GM12878 (cell line): ENCODE measurements at regions not wholly inside any gene's neighbourhood (a gene's known extent, or its start where the extent isn't known, plus 50 kb on each side); places are given as distances from the start of the nearest gene placed in this dataset.

Source experiments
- ATAC-seq: fragments of 200-7000 bp; cut with Tn5 transposase; 3 replicates; pipeline ENCODE4 v1.9.1; 2020; ENCODE audit warnings: mild to moderate bottlenecking, moderate library complexity
- BruUV-seq: library from RNA; stranded (reverse); fragments of 400-500 nt; replicated peaks from 2 replicates; lab custom pipeline; 2021; lab: Mats Ljungman, UMichigan
- CTCF ChIA-PET: fragments of 300-600 bp; sonication (Branson Sonifier 250); formaldehyde crosslinking; extraction: SDS; loops from one replicate; lab custom pipeline; 2021; ENCODE audit warnings: inconsistent platforms; lab: Yijun Ruan, JAX
- POLR2A ChIA-PET: fragments of 350-600 bp; formaldehyde crosslinking; extraction: SDS; loops from one replicate; lab custom pipeline; 2021; ENCODE audit warnings: inconsistent platforms; lab: Charles Lee
- RAD21 ChIA-PET: fragments of 300-600 bp; sonication (Branson Sonifier 250); formaldehyde crosslinking; loops from one replicate; lab custom pipeline; 2023; ENCODE audit warnings: antibody characterized with exemption; ENCODE audit not compliant: unreplicated experiment; lab: Charles Lee
- SMC1A ChIA-PET: fragments of 300-600 bp; sonication (Branson Sonifier 250); formaldehyde crosslinking; loops from one replicate; lab custom pipeline; 2023; ENCODE audit not compliant: unreplicated experiment, uncharacterized antibody; lab: Charles Lee
- DNase-seq: peaks from one replicate; pipeline ENCODE4 v3.0.0-alpha.2; 2011; ENCODE audit warnings: low read depth, low spot score
- FAIRE-seq: peaks from 3 replicates; lab custom pipeline; 2011; peaks lifted over from hg19 to GRCh38; lab: Jason Lieb, UNC
- H2AFZ ChIP-seq: 2 replicates; pipeline ENCODE4 v1.6.0; 2011; ENCODE audit warnings: low read depth, low read length, control low read depth; ENCODE audit not compliant: control insufficient read depth
- H3K27ac ChIP-seq: 2 replicates; pipeline ENCODE4 v1.5.1; 2011; ENCODE audit warnings: control low read depth; ENCODE audit not compliant: control insufficient read depth, insufficient read depth
- H3K27me3 ChIP-seq, 2 experiments: replicated peaks in 1 of 2; 2 replicates each; pipeline versions ENCODE4 v1.6.0 to v1.6.1; 2011; ENCODE audit warnings: low read length in 1 of 2; ENCODE audit not compliant: control insufficient read depth in 2 of 2, insufficient read depth in 2 of 2
- H3K36me3 ChIP-seq, 2 experiments: 2 replicates each; pipeline ENCODE4 v1.5.1; 2011; ENCODE audit warnings: low read length in 1 of 2; ENCODE audit not compliant: control insufficient read depth in 2 of 2, insufficient read depth in 2 of 2
- H3K4me1 ChIP-seq: 2 replicates; pipeline ENCODE4 v1.6.1; 2011; ENCODE audit warnings: mild to moderate bottlenecking, low read length, moderate library complexity, mixed read lengths; ENCODE audit not compliant: control insufficient read depth, insufficient read depth
- H3K4me2 ChIP-seq: 2 replicates; pipeline ENCODE4 v1.6.0; 2011; ENCODE audit warnings: control low read depth; ENCODE audit not compliant: control insufficient read depth, insufficient read depth
- H3K4me3 ChIP-seq: fragments of 200-600 bp; sonication (generic); 2 replicates; pipeline ENCODE4 v1.5.1; 2016
- H3K79me2 ChIP-seq: 2 replicates; pipeline ENCODE4 v1.6.0; 2011; ENCODE audit warnings: low read length; ENCODE audit not compliant: control insufficient read depth, insufficient read depth
- H3K9ac ChIP-seq: 2 replicates; pipeline ENCODE4 v1.8.0; 2011; ENCODE audit warnings: low read length, control low read depth, mixed read lengths; ENCODE audit not compliant: control insufficient read depth, insufficient read depth
- H3K9me3 ChIP-seq: replicated peaks from 3 replicates; pipeline ENCODE4 v1.5.1; 2011; ENCODE audit warnings: mild to moderate bottlenecking, low read length; ENCODE audit not compliant: control insufficient read depth, insufficient read depth
- H4K20me1 ChIP-seq: 2 replicates; pipeline ENCODE4 v1.6.0; 2011; ENCODE audit not compliant: control insufficient read depth, insufficient read depth
- DPF2 ChIP-seq: fragments of 450-650 bp; IDR thresholded peaks from 2 replicates; pipeline ENCODE4 v1.6.1; 2017; ENCODE audit warnings: mild to moderate bottlenecking
- ESRRA ChIP-seq: IDR thresholded peaks from 2 replicates; pipeline ENCODE4 v1.6.1; 2012; ENCODE audit warnings: mild to moderate bottlenecking, low read length, improper control_type of control experiment
- GABPA ChIP-seq: IDR thresholded peaks from 2 replicates; pipeline ENCODE4 v1.6.1; 2014; ENCODE audit warnings: antibody characterized with exemption, low read depth, mild to moderate bottlenecking, inconsistent platforms
- LARP7 ChIP-seq: fragments of 450-650 bp; IDR thresholded peaks from 2 replicates; pipeline ENCODE4 v1.6.1; 2017; ENCODE audit warnings: mild to moderate bottlenecking
- MXI1 ChIP-seq: fragments of 150-350 bp; IDR thresholded peaks from 2 replicates; pipeline ENCODE4 v1.6.1; 2011; ENCODE audit warnings: low read depth, mild to moderate bottlenecking, inconsistent platforms, low read length, improper control_type of control experiment
- POLR2AphosphoS5 ChIP-seq: IDR thresholded peaks from 2 replicates; pipeline ENCODE4 v1.6.1; 2011; ENCODE audit warnings: mild to moderate bottlenecking, low read length, inconsistent platforms
- SP1 ChIP-seq: IDR thresholded peaks from one replicate; pipeline ENCODE4 v1.6.1; 2011; ENCODE audit warnings: low read depth, low read length
- SREBF2 ChIP-seq: IDR thresholded peaks from 2 replicates; pipeline ENCODE4 v1.6.1; 2012; ENCODE audit warnings: mild to moderate bottlenecking, low read length
- SRF ChIP-seq, 2 experiments: IDR thresholded peaks; 2 replicates each; pipeline ENCODE4 v1.6.1; 2011; ENCODE audit warnings: low read depth in 2 of 2, low read length in 2 of 2, mild to moderate bottlenecking in 1 of 2, moderate library complexity in 1 of 2
- WRNIP1 ChIP-seq: IDR thresholded peaks from 2 replicates; pipeline ENCODE4 v1.6.1; 2011; ENCODE audit warnings: low read depth, low read length, improper control_type of control experiment, borderline replicate concordance
- YBX1 ChIP-seq: fragments of 450-650 bp; IDR thresholded peaks from 2 replicates; pipeline ENCODE4 v1.6.1; 2016; ENCODE audit warnings: antibody characterized with exemption
- ZNF622 ChIP-seq: fragments of 450-650 bp; IDR thresholded peaks from 2 replicates; pipeline ENCODE4 v1.6.1; 2017; ENCODE audit warnings: mild to moderate bottlenecking, inconsistent platforms
- WGBS: methylation state at CpG from one replicate; pipeline ENCODE4 v1.1.6; 2016; ENCODE audit warnings: low lambda C conversion rate; ENCODE audit not compliant: insufficient replicate concordance, insufficient coverage; ENCODE audit errors: missing lambda C conversion rate; 5-methylcytosine and 5-hydroxymethylcytosine counted together
- in situ Hi-C: fragments of 300-500 bp; cut with MboI; formaldehyde crosslinking; loops from 9 replicates; pipeline ENCODE4 v1.14.3; 2018; ENCODE audit warnings: mixed read lengths
- intact Hi-C: fragments of 100-400 bp; cut with micrococcal nuclease; formaldehyde crosslinking; loops from one replicate; pipeline ENCODE4 v1.14.2; 2022; ENCODE audit not compliant: unreplicated experiment
- TF ChIP-seq, protein P1 (sequence below): fragments of 450-650 bp; IDR thresholded peaks from 2 replicates; pipeline ENCODE4 v1.6.1; 2017; ENCODE audit warnings: borderline replicate concordance
- TF ChIP-seq, protein P2 (sequence below): fragments of 450-650 bp; IDR thresholded peaks from 2 replicates; pipeline ENCODE4 v1.6.1; 2018; ENCODE audit warnings: mild to moderate bottlenecking, low read depth, moderate library complexity; ENCODE audit not compliant: partially characterized antibody
- TF ChIP-seq, protein P3 (sequence below): fragments of 450-650 bp; IDR thresholded peaks from 2 replicates; pipeline ENCODE4 v1.6.1; 2014; ENCODE audit warnings: mild to moderate bottlenecking

- Histone ChIP-seq H3K4me2 (no peak overlapping the region), H3K27ac (no peak overlapping the region), H3K4me1 (no peaks in the 10 kb centered on the region), H2AFZ (no peak overlapping the region), H4K20me1 (no peaks in the 10 kb centered on the region), H3K79me2 (no peaks in the 10 kb centered on the region), H3K27me3 (no peaks in the 10 kb centered on the region), H3K9ac (no peak overlapping the region), H3K9me3 (no peaks in the 10 kb centered on the region), H3K4me3 (no peak overlapping the region), H3K36me3 (no peaks in the 10 kb centered on the region)
- in situ Hi-C loops (no loop called here), intact Hi-C loops (no loop called here)
- no peak for ATAC-seq
- no peak for TF ChIP-seq MXI1
- TF ChIP-seq SREBF2 = no peak
- no peak for TF ChIP-seq SP1
- ChIA-PET SMC1A (no interaction called here), CTCF (interaction anchor here (1.0 kb wide), 1 partner anchor 8 kb away, joined by 4 read pairs; no protein-coding TSS in a partner anchor), RAD21 (no interaction called here), POLR2A (no interaction called here)
- FAIRE-seq = no peak
- BruUV-seq = no TSS peak
- WGBS = 45% methylated on average over 9 of the region's 9 CpGs
- DNase-seq = no peak
Observed at GRCh38 chr10:128776673-128777252, 650.5 kb upstream of the MKI67 start.

DNA sequence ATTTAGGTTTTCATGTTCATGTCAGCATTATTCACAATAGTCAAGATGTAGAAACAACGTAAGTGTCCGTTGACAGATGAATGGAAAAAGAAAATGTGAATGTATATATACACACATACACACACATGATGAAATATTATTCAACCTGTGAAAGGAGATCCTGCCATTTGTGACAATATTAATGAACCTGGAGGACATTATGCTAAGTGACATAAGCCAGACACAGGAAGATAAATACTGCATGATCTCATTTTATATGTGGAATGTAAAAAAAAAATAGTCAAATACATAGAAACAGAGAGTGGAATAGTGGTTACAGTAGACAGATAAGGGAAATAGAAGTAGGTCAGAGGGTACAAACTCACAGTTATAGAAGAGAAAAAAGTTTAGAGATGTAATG, 651.1 kb upstream of the MKI67 start:
- ChIA-PET RAD21 (no interaction called here), CTCF (interaction anchor here (1.0 kb wide), 1 partner anchor 9 kb away, joined by 4 read pairs; no protein-coding TSS in a partner anchor), POLR2A (no interaction called here), SMC1A (no interaction called here)
- no peaks in the 10 kb centered on the region for H4K20me1 ChIP-seq
- H3K9ac ChIP-seq = no peak overlapping the region
- intact Hi-C loops (no loop called here), in situ Hi-C loops (no loop called here)
- no peaks in the 10 kb centered on the region for H3K36me3 ChIP-seq
- BruUV-seq = no TSS peak
- no peaks in the 10 kb centered on the region for H3K9me3 ChIP-seq
- no peak overlapping the region for H3K4me3 ChIP-seq
- no peaks in the 10 kb centered on the region for H3K27me3 ChIP-seq
- no peaks in the 10 kb centered on the region for H3K4me1 ChIP-seq
- no peak for ATAC-seq
- no peaks in the 10 kb centered on the region for H3K79me2 ChIP-seq
- no peak for FAIRE-seq
- no peak overlapping the region for H2AFZ ChIP-seq
- H3K4me2 ChIP-seq = no peak overlapping the region
- WGBS = 90% methylated on average over 2 of the region's 2 CpGs
- no peak for DNase-seq
- no peak overlapping the region for H3K27ac ChIP-seq
- TF ChIP-seq WRNIP1 (no peak), LARP7 (no peak), POLR2AphosphoS5 (no peak), SRF (IDR thresholded peaks at IDR 0.05; ENCODE audit: low read depth in 2 of 2, low read length in 2 of 2) (no peak), ESRRA (no peak), GABPA (no peak), YBX1 (no peak), DPF2 (no peak), ZNF622 (no peak)
- TF ChIP-seq, protein P1, sequence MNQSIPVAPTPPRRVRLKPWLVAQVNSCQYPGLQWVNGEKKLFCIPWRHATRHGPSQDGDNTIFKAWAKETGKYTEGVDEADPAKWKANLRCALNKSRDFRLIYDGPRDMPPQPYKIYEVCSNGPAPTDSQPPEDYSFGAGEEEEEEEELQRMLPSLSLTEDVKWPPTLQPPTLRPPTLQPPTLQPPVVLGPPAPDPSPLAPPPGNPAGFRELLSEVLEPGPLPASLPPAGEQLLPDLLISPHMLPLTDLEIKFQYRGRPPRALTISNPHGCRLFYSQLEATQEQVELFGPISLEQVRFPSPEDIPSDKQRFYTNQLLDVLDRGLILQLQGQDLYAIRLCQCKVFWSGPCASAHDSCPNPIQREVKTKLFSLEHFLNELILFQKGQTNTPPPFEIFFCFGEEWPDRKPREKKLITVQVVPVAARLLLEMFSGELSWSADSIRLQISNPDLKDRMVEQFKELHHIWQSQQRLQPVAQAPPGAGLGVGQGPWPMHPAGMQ = no peak
- TF ChIP-seq, protein P2, sequence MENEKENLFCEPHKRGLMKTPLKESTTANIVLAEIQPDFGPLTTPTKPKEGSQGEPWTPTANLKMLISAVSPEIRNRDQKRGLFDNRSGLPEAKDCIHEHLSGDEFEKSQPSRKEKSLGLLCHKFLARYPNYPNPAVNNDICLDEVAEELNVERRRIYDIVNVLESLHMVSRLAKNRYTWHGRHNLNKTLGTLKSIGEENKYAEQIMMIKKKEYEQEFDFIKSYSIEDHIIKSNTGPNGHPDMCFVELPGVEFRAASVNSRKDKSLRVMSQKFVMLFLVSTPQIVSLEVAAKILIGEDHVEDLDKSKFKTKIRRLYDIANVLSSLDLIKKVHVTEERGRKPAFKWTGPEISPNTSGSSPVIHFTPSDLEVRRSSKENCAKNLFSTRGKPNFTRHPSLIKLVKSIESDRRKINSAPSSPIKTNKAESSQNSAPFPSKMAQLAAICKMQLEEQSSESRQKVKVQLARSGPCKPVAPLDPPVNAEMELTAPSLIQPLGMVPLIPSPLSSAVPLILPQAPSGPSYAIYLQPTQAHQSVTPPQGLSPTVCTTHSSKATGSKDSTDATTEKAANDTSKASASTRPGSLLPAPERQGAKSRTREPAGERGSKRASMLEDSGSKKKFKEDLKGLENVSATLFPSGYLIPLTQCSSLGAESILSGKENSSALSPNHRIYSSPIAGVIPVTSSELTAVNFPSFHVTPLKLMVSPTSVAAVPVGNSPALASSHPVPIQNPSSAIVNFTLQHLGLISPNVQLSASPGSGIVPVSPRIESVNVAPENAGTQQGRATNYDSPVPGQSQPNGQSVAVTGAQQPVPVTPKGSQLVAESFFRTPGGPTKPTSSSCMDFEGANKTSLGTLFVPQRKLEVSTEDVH = no peak
- TF ChIP-seq, protein P3, sequence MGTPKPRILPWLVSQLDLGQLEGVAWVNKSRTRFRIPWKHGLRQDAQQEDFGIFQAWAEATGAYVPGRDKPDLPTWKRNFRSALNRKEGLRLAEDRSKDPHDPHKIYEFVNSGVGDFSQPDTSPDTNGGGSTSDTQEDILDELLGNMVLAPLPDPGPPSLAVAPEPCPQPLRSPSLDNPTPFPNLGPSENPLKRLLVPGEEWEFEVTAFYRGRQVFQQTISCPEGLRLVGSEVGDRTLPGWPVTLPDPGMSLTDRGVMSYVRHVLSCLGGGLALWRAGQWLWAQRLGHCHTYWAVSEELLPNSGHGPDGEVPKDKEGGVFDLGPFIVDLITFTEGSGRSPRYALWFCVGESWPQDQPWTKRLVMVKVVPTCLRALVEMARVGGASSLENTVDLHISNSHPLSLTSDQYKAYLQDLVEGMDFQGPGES = no peak
